ENCODE measurements at regions not wholly inside any gene's neighbourhood (a gene's known extent, or its start where the extent isn't known, plus 50 kb on each side); places are given as distances from the start of the nearest gene placed in this dataset.

GRCh38 chr6:144593392-144593791 lies 308.3 kb downstream of the UTRN start:
- Histone ChIP-seq H3K79me2 (ENCODE audit: control insufficient read depth in 1 of 2, insufficient read depth in 2 of 2, low read length in 2 of 2) (peaks cover 0 to 8% of the 10 kb centered on the region in 2 experiments; a peak in 1 of 4 replicates), H3K27ac (ENCODE audit: low read depth, low read length) (no peak overlapping the region), H2BK20ac (ENCODE audit: low read length) (no peak overlapping the region), H2BK12ac (ENCODE audit: low read depth, low read length) (no peak overlapping the region), H3K4ac (replicated peaks; ENCODE audit: insufficient read length, low read depth, low read length) (no peak overlapping the region), H3K27me3 (replicated peaks in 1 of 4; ENCODE audit: control insufficient read depth in 3 of 4, extremely low read depth in 1 of 4, insufficient read depth in 3 of 4, low read length in 3 of 4) (no peaks in the 10 kb centered on the region), H4K8ac (ENCODE audit: extremely low read depth, insufficient read depth, low read length) (no peak overlapping the region), H4K5ac (ENCODE audit: insufficient read length, low read depth, low read length) (no peak overlapping the region), H3K56ac (replicated peaks; ENCODE audit: insufficient read length, low read depth, low read length) (no peak overlapping the region), H3K36me3 (ENCODE audit: control insufficient read depth in 2 of 4, insufficient read depth in 4 of 4, low read length in 3 of 4) (peaks cover 0 to 16% (median 6%) of the 10 kb centered on the region in 4 experiments; a peak in 3 of 8 replicates), H4K20me1 (replicated peaks in 1 of 2; ENCODE audit: control insufficient read depth in 1 of 2, insufficient read depth in 2 of 2, low read length in 2 of 2) (no peaks in the 10 kb centered on the region), H2BK5ac (ENCODE audit: low read depth, low read length) (no peak overlapping the region), H3K4me3 (ENCODE audit: extremely low read depth in 1 of 4, insufficient read depth in 2 of 4, low read depth in 3 of 4, low read length in 4 of 4) (no peak overlapping the region), H3K79me1 (ENCODE audit: low read depth, low read length) (0 out of 2 replicates have a peak, but pooled peaks cover 3% of the 10 kb centered on the region), H3K4me2 (ENCODE audit: insufficient read depth in 1 of 2, low read depth in 2 of 2, low read length in 2 of 2) (no peak overlapping the region), H2BK15ac (ENCODE audit: low read length) (no peak overlapping the region), H3K4me1 (replicated peaks in 1 of 4; ENCODE audit: control insufficient read depth in 3 of 4, insufficient read depth in 4 of 4, low read length in 3 of 4) (peaks cover 0 to 3% (median 0%) of the 10 kb centered on the region in 4 experiments; a peak in 3 of 7 replicates), H3K9ac (replicated peaks in 1 of 4; ENCODE audit: extremely low read depth in 1 of 4, low read depth in 3 of 4, low read length in 3 of 4) (no peak overlapping the region), H2BK120ac (replicated peaks; ENCODE audit: low read depth, low read length) (no peak overlapping the region), H2AFZ (ENCODE audit: low read length) (no peak overlapping the region), H3K23me2 (ENCODE audit: low read depth, low read length) (no peaks in the 10 kb centered on the region), H3K9me3 (ENCODE audit: insufficient read depth in 2 of 2, low read depth in 1 of 2, low read length in 1 of 2) (no peaks in the 10 kb centered on the region; a peak in 1 of 4 replicates), H3K14ac (ENCODE audit: insufficient read length) (no peak overlapping the region), H4K91ac (replicated peaks; ENCODE audit: insufficient read length, low read length) (no peak overlapping the region), H3K18ac (ENCODE audit: extremely low read depth, low read length) (no peak overlapping the region), H2AK5ac (ENCODE audit: low read depth, low read length) (no peak overlapping the region), H3K23ac (ENCODE audit: insufficient read length) (no peak overlapping the region)
- no peak for DNase-seq (ENCODE audit: low read depth in 1 of 2, low spot score in 2 of 2)
- ChIA-PET CTCF (ENCODE audit: partially characterized antibody) (no interaction called here), POLR2A (ENCODE audit: partially characterized antibody) (no interaction called here)
- FAIRE-seq = no peak
- 88% methylated on average over 1 of the region's 1 CpG; no CpG with 5 or more reads in 1 of the 2 experiments for WGBS, 2 experiments (ENCODE audit: extremely low coverage in 1 of 2, insufficient coverage in 1 of 2, insufficient read length in 1 of 2, insufficient replicate concordance in 2 of 2, low coverage in 1 of 2, low lambda C conversion rate in 2 of 2, missing lambda C conversion rate in 1 of 2)
- no peak for TF ChIP-seq CHD2 (IDR thresholded peaks at IDR 0.05; ENCODE audit: low read length)
- TF ChIP-seq RNF2 (IDR thresholded peaks at IDR 0.05; ENCODE audit: borderline replicate concordance, low read depth, low read length, missing control alignments, poor library complexity, severe bottlenecking) = no peak
- TF ChIP-seq MAX (IDR thresholded peaks at IDR 0.05) = no peak
- no peak for TF ChIP-seq CHD1 (IDR thresholded peaks at IDR 0.05; ENCODE audit: low read depth, low read length)
- no peak for TF ChIP-seq CBX8 (IDR thresholded peaks at IDR 0.05; ENCODE audit: borderline replicate concordance, low read depth, low read length)
- TF ChIP-seq HDAC2 (IDR thresholded peaks at IDR 0.05; ENCODE audit: borderline replicate concordance in 1 of 2, low read depth in 2 of 2, low read length in 2 of 2) = no peak
- TF ChIP-seq RBBP5 (IDR thresholded peaks at IDR 0.05; ENCODE audit: borderline replicate concordance, low read depth, low read length) = no peak
- no peak for TF ChIP-seq KDM5A (IDR thresholded peaks at IDR 0.05; ENCODE audit: low read length)
- no peak for TF ChIP-seq RFX5 (IDR thresholded peaks at IDR 0.05; ENCODE audit: borderline replicate concordance, low read depth, low read length)
- TF ChIP-seq EZH2 (IDR thresholded peaks at IDR 0.05; ENCODE audit: low read depth, low read length, severe bottlenecking) = no peak
- no peak for TF ChIP-seq ATF3 (IDR thresholded peaks at IDR 0.05; ENCODE audit: insufficient read depth, low read depth, low read length)
- TF ChIP-seq ASH2L (IDR thresholded peaks at IDR 0.05; ENCODE audit: low read length) = no peak
- TF ChIP-seq GTF2F1 (IDR thresholded peaks at IDR 0.05; ENCODE audit: borderline replicate concordance, low read depth, low read length) = no peak

Measured in H1 (cell line).